Ascending aorta (tissue), 2 donors: ENCODE measurements at regions not wholly inside any gene's neighbourhood (a gene's known extent, or its start where the extent isn't known, plus 50 kb on each side); places are given as distances from the start of the nearest gene placed in this dataset.

Experiments
- DNase-seq, 2 donors: peaks; one replicate each; pipeline ENCODE4 v3.0.0-alpha.2; 2019; ENCODE audit warnings: low spot score in 2 of 2
- H3K27ac ChIP-seq, 2 donors: fragments of 200-600 bp; sonication (generic); one replicate each; pipeline ENCODE4 v1.5.1; 2016 to 2017; ENCODE audit warnings: mild to moderate bottlenecking in 1 of 2
- H3K27me3 ChIP-seq: fragments of 200-600 bp; sonication (generic); one replicate; pipeline ENCODE4 v1.5.1; 2017
- H3K36me3 ChIP-seq, 2 donors: fragments of 200-600 bp; sonication (generic); one replicate each; pipeline ENCODE4 v1.5.1; 2016
- H3K4me1 ChIP-seq, 2 donors: fragments of 200-600 bp; sonication (generic); one replicate each; pipeline ENCODE4 v1.5.1; 2016 to 2017; ENCODE audit warnings: mild to moderate bottlenecking in 1 of 2
- H3K4me3 ChIP-seq, 2 donors: fragments of 200-600 bp; sonication (generic); one replicate each; pipeline ENCODE4 v1.5.1; 2016 to 2017; ENCODE audit warnings: mild to moderate bottlenecking in 1 of 2
- H3K9me3 ChIP-seq, 2 donors: fragments of 200-600 bp; sonication (generic); one replicate each; pipeline ENCODE4 v1.5.1; 2016
- intact Hi-C: fragments of 100-400 bp; cut with DNase I; formaldehyde crosslinking; loops from one replicate; pipeline ENCODE4 v1.15.1; 2023
- TF ChIP-seq, protein P1 (sequence below), 3 experiments: fragments of 200-600 bp in 2 of 3; fragments of 450-650 bp in 1 of 3; sonication (generic) in 2 of 3; IDR thresholded peaks; one replicate each; pipeline ENCODE4 v1.5.1; 2016 to 2019; ENCODE audit warnings: antibody characterized with exemption in 3 of 3, mild to moderate bottlenecking in 1 of 3, moderate library complexity in 1 of 3

DNA sequence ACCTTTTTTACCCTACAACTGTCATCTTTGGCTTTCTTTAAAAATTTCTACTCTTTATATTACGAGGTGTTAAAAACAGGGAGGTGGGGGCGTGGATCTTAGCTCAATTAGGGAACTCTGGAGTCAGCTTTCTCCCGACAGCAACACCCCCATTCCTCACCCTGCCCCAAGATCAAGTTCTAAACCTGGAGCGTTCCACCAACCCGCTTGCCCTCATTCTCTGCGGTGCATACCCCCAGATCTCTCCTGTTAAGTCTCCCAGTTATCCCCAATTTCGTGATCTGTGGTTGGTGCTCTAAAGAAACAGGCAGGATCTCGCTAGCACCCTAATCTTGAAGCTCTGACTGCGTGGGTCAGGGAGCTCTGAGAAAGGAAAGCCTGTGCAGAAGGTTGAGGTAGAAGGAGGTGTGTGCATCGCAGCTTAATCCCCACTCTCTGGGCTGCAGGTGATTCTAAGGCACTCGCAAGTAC, 177.3 kb upstream of the NTM start:
- no peaks in the 10 kb centered on the region for H3K4me1 ChIP-seq
- intact Hi-C loops: no loop called here
- no peak overlapping the region for H3K4me3 ChIP-seq
- H3K27me3 ChIP-seq: no peaks in the 10 kb centered on the region
- TF ChIP-seq, protein P1, sequence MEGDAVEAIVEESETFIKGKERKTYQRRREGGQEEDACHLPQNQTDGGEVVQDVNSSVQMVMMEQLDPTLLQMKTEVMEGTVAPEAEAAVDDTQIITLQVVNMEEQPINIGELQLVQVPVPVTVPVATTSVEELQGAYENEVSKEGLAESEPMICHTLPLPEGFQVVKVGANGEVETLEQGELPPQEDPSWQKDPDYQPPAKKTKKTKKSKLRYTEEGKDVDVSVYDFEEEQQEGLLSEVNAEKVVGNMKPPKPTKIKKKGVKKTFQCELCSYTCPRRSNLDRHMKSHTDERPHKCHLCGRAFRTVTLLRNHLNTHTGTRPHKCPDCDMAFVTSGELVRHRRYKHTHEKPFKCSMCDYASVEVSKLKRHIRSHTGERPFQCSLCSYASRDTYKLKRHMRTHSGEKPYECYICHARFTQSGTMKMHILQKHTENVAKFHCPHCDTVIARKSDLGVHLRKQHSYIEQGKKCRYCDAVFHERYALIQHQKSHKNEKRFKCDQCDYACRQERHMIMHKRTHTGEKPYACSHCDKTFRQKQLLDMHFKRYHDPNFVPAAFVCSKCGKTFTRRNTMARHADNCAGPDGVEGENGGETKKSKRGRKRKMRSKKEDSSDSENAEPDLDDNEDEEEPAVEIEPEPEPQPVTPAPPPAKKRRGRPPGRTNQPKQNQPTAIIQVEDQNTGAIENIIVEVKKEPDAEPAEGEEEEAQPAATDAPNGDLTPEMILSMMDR (IDR thresholded peaks at IDR 0.05): no peak
- no peaks in the 10 kb centered on the region for H3K36me3 ChIP-seq
- DNase-seq: no peak
- H3K9me3 ChIP-seq: no peaks in the 10 kb centered on the region
- H3K27ac ChIP-seq: no peak overlapping the region

DNA sequence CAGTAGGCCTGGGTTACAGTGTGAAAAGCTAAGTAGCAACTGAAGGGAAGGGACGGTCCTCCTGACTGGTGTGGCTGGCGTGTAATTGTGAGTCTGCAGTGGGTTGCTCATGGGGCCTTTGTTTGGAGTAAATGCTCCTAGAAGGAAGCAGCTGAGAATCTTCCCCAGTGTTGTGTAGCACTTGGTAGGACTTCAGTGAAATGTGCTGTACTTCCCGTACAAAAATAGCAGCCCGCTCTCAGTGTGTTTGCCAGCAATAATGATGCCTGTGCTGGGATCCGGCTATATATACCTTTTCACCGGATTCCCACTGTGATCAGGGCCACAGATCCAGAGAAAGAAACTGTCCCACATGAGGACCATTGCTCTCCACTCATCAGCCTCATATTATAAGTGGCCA, 175.7 kb upstream of the NTM start:
- TF ChIP-seq, protein P1 (IDR thresholded peaks at IDR 0.05): no peak
- Histone ChIP-seq H3K27me3 (no peaks in the 10 kb centered on the region), H3K27ac (no peak overlapping the region), H3K9me3 (no peaks in the 10 kb centered on the region), H3K36me3 (no peaks in the 10 kb centered on the region), H3K4me3 (no peak overlapping the region), H3K4me1 (no peaks in the 10 kb centered on the region)
- DNase-seq: no peak
- intact Hi-C loops: no loop called here

DNA sequence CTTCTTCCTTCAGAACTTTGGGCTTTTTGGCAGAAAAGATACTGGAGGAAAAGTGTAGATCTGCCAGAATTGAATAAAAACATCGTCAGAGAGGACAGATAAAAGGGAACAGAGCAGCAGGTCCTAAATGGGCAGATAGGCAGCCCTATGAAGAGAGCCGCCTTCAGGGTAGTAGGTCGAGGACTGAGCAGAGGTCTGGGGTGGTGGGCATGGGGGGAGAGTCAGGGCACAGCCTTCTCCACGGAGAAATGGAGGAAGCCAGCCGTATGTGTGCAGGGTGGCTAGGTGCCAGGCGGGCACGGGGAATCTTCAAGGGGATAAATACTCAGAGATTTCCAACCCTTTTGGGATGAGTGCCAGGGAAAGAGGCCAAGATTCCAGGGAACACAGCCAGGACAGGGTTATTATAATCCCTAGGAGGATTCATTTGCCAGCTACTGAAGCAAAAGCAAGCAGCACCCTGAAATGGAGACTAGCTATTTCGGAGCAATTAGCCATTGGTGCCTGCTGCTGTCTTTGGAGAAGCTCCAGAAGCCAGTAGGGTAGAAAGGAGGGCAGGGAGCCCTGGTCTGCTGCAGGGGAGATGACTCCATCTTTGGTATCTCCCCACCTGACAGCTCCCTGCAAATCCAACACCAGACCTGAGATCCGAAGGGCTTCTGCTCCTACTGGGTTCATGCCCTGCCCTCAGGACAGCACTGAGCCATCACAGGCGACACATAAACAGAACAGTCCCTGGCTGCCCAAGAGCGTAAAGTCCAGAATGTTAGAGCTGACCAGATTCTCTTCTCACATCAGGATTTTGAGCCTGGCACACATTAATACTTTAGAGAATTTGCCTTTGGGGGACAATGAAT, 174.5 kb upstream of the NTM start:
- TF ChIP-seq, protein P1 (IDR thresholded peaks at IDR 0.05): no peak
- no peak overlapping the region for H3K4me3 ChIP-seq
- no peak overlapping the region for H3K27ac ChIP-seq
- DNase-seq: no peak
- intact Hi-C loops: no loop called here
- H3K9me3 ChIP-seq: no peaks in the 10 kb centered on the region
- H3K36me3 ChIP-seq: no peaks in the 10 kb centered on the region
- H3K4me1 ChIP-seq: no peaks in the 10 kb centered on the region
- no peaks in the 10 kb centered on the region for H3K27me3 ChIP-seq

DNA sequence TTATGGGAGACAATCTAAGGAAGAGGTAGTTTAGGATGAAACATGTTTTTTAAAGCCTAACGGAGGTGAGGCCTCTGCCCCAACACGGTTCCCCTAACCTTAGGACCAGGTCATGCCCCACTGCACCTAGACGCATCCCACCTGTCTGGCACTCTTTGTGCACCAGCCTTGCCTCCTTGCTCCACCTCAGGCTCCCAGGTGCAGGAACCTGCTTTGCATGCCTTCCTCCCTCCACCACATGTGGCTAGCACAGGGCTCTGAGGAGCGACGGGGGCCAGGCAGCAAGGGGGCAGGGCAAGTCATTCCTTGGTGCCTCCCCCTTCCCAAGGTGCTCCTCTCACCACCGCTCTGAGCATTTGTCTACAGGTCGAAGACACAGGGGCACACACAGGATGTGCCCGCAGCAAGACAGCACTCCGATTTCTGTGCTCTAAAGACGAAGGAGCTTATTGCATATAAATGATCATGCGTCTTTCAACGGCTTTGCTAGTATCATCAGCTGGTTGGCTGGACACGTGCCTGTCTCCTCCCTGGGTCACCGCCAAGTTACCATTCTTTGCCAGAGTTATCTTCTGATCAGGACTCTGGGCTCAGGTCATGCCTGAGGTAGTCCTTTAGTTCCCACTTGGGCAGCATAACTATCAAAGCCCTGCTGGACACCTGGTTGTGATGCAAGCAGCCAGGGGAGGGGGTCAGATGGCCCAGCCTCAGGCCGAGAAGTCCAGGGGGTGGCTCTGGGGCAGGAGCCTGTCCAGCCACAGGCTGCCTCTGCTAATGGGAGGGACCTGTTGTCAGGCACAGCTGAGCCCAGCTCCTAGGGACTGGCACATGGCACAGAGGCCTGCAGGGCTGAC, 172.0 kb upstream of the NTM start:
- H3K27me3 ChIP-seq: no peaks in the 10 kb centered on the region
- H3K27ac ChIP-seq: no peak overlapping the region
- DNase-seq: no peak
- H3K9me3 ChIP-seq: no peaks in the 10 kb centered on the region
- H3K36me3 ChIP-seq: no peaks in the 10 kb centered on the region
- H3K4me1 ChIP-seq: no peaks in the 10 kb centered on the region
- TF ChIP-seq, protein P1 (IDR thresholded peaks at IDR 0.05): no peak
- intact Hi-C loops: no loop called here
- H3K4me3 ChIP-seq: no peak overlapping the region

DNA sequence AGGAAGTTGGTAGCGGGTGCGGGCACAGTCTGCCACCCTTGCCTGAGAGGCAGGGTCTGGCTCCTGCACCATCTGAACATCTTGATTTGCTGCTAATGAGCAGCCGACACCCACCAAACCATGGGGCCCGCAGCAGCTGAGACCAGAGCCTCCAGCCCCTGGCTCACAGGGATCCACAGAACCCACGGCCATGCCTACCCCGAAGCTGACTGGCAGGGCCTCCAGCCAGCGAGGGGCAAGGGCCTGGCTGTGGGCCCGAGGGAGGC, 171.5 kb upstream of the NTM start:
- no peak overlapping the region for H3K4me3 ChIP-seq
- H3K27ac ChIP-seq: no peak overlapping the region
- intact Hi-C loops: no loop called here
- H3K9me3 ChIP-seq: no peaks in the 10 kb centered on the region
- H3K36me3 ChIP-seq: no peaks in the 10 kb centered on the region
- no peak for DNase-seq
- H3K27me3 ChIP-seq: no peaks in the 10 kb centered on the region
- TF ChIP-seq, protein P1 (IDR thresholded peaks at IDR 0.05): no peak
- H3K4me1 ChIP-seq: no peaks in the 10 kb centered on the region
